Kidney (tissue), 13 donors: ENCODE measurements at regions not wholly inside any gene's neighbourhood (a gene's known extent, or its start where the extent isn't known, plus 50 kb on each side); places are given as distances from the start of the nearest gene placed in this dataset.

Experiments used
- DNase-seq, 5 donors: peaks; one replicate each; pipeline ENCODE4 v3.0.0-alpha.2; 2013 to 2020
- FAIRE-seq: peaks from 2 replicates; lab custom pipeline; 2012; peaks lifted over from hg19 to GRCh38; lab: Jason Lieb, UNC
- H3K27ac ChIP-seq, 2 donors: one replicate each; pipeline ENCODE4 v1.7.0; 2013; ENCODE audit warnings: low read depth in 2 of 2, low read length in 2 of 2, inconsistent platforms in 1 of 2
- H3K27me3 ChIP-seq: one replicate; pipeline ENCODE4 v1.7.1; 2013; ENCODE audit warnings: low read length, inconsistent platforms; ENCODE audit not compliant: control insufficient read depth, insufficient read depth
- H3K36me3 ChIP-seq, 3 donors: one replicate each; pipeline versions ENCODE4 v1.7.0 to v1.7.1; 2013; ENCODE audit warnings: low read length in 3 of 3, control low read depth in 1 of 3, inconsistent platforms in 1 of 3; ENCODE audit not compliant: insufficient read depth in 3 of 3, control insufficient read depth in 2 of 3
- H3K4me1 ChIP-seq, 3 donors: one replicate each; pipeline versions ENCODE4 v1.7.0 to v1.7.1; 2013; ENCODE audit warnings: low read length in 3 of 3, inconsistent platforms in 1 of 3, low read depth in 1 of 3; ENCODE audit not compliant: control insufficient read depth in 2 of 3, insufficient read depth in 2 of 3
- H3K4me3 ChIP-seq, 3 donors: one replicate each; pipeline versions ENCODE4 v1.7.0 to v1.8.1; 2013; ENCODE audit warnings: low read length in 3 of 3, control low read depth in 1 of 3, inconsistent platforms in 1 of 3
- H3K9ac ChIP-seq, 3 donors: one replicate each; pipeline versions ENCODE4 v1.7.0 to v1.7.1; 2013; ENCODE audit warnings: low read length in 3 of 3, control low read depth in 1 of 3, inconsistent platforms in 1 of 3
- H3K9me3 ChIP-seq, 3 donors: one replicate each; pipeline versions ENCODE4 v1.7.0 to v1.7.1; 2013; ENCODE audit warnings: low read length in 3 of 3, control low read depth in 1 of 3, inconsistent platforms in 1 of 3; ENCODE audit not compliant: control insufficient read depth in 2 of 3, insufficient read depth in 1 of 3
- CTCF ChIP-seq: IDR thresholded peaks from 3 replicates; pipeline ENCODE4 v1.5.1; 2012; ENCODE audit warnings: mild to moderate bottlenecking, moderate library complexity, borderline replicate concordance; ENCODE audit not compliant: insufficient read depth; ENCODE audit errors: extremely low read depth
- intact Hi-C: fragments of 100-400 bp; cut with DNase I; formaldehyde crosslinking; loops from one replicate; pipeline ENCODE4 v1.11.1; 2022
- donor health status: control.
- donor health status: control.
- donor health status: control.
- donor health status: control.
- donor health status: control.
- donor health status: DM: yes; HTN: yes; CAD: no.
- donor health status: Normal renal cell carcinoma (clear cell type).

GRCh38 chr20:24257171-24257570 lies 212.3 kb upstream of the SYNDIG1 start:
- no peaks in the 10 kb centered on the region for H3K27me3 ChIP-seq
- no peak for DNase-seq
- H3K36me3 ChIP-seq: no peaks in the 10 kb centered on the region
- no peak overlapping the region for H3K27ac ChIP-seq
- FAIRE-seq: no peak
- no peaks in the 10 kb centered on the region for H3K4me1 ChIP-seq
- no peaks in the 10 kb centered on the region for H3K9me3 ChIP-seq
- H3K9ac ChIP-seq: no peak overlapping the region
- no peak overlapping the region for H3K4me3 ChIP-seq
- no peak for TF ChIP-seq CTCF
- intact Hi-C loops: loop anchor here (10.0 kb wide), 1 partner anchor 58 kb away; no protein-coding TSS in a partner anchor

GRCh38 chr20:24256307-24256706 lies 213.1 kb upstream of the SYNDIG1 start:
- DNase-seq (no peak), FAIRE-seq (no peak)
- no peak for TF ChIP-seq CTCF
- H3K9ac ChIP-seq: no peak overlapping the region
- intact Hi-C loops: loop anchor here (10.0 kb wide), 1 partner anchor 58 kb away; no protein-coding TSS in a partner anchor
- H3K27ac ChIP-seq: no peak overlapping the region
- H3K27me3 ChIP-seq: no peaks in the 10 kb centered on the region
- no peaks in the 10 kb centered on the region for H3K4me1 ChIP-seq
- no peaks in the 10 kb centered on the region for H3K9me3 ChIP-seq
- H3K36me3 ChIP-seq: no peaks in the 10 kb centered on the region
- no peak overlapping the region for H3K4me3 ChIP-seq

GRCh38 chr20:24254480-24254879 lies 214.9 kb upstream of the SYNDIG1 start:
- no peak for DNase-seq
- intact Hi-C loops: loop anchor here (10.0 kb wide), 1 partner anchor 60 kb away; no protein-coding TSS in a partner anchor
- Histone ChIP-seq H3K9ac (no peak overlapping the region), H3K4me1 (no peaks in the 10 kb centered on the region), H3K27me3 (no peaks in the 10 kb centered on the region), H3K36me3 (no peaks in the 10 kb centered on the region), H3K27ac (no peak overlapping the region), H3K9me3 (no peaks in the 10 kb centered on the region), H3K4me3 (no peak overlapping the region)
- FAIRE-seq: no peak
- no peak for TF ChIP-seq CTCF

- DNase-seq: no peak
- no peaks in the 10 kb centered on the region for H3K36me3 ChIP-seq
- no peak overlapping the region for H3K4me3 ChIP-seq
These were observed 216.1 kb upstream of the SYNDIG1 start for GRCh38 chr20:24253321-24253720.

More at GRCh38 chr20:24253321-24253720, 216.1 kb upstream of the SYNDIG1 start:
- H3K4me1 ChIP-seq: no peaks in the 10 kb centered on the region
- no peak for FAIRE-seq
- H3K9me3 ChIP-seq: no peaks in the 10 kb centered on the region
- H3K27ac ChIP-seq: no peak overlapping the region
- no peak overlapping the region for H3K9ac ChIP-seq
- H3K27me3 ChIP-seq: no peaks in the 10 kb centered on the region
- intact Hi-C loops: loop anchor here (10.0 kb wide), 1 partner anchor 61 kb away; no protein-coding TSS in a partner anchor
- no peak for TF ChIP-seq CTCF
